ENCODE measurements at regions not wholly inside any gene's neighbourhood (a gene's known extent, or its start where the extent isn't known, plus 50 kb on each side); places are given as distances from the start of the nearest gene placed in this dataset.

DNA sequence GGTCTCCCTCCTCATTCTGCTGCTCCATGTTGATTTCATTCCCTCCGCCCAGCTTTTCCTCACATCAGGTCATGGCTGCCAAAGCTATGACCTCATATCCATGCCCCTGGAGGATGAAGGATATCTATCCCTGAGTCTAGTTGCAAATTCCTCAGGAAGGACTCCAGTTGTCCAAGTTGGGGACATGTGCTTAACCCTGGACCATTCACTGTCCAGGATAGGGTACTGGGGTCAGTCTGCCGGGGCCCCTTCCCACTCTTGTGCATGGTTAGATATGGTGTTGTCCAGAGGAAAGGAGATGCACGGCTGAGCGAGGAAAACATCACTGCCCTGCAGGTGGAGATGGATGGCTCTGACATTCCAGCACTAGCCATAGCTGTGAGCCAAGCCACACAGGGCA lies 51.9 kb upstream of the COMTD1 start (continued):
- no peak for TF ChIP-seq EZH2 (IDR thresholded peaks at IDR 0.05; ENCODE audit: borderline replicate concordance, control insufficient read depth, low read depth, low read length)

DNA sequence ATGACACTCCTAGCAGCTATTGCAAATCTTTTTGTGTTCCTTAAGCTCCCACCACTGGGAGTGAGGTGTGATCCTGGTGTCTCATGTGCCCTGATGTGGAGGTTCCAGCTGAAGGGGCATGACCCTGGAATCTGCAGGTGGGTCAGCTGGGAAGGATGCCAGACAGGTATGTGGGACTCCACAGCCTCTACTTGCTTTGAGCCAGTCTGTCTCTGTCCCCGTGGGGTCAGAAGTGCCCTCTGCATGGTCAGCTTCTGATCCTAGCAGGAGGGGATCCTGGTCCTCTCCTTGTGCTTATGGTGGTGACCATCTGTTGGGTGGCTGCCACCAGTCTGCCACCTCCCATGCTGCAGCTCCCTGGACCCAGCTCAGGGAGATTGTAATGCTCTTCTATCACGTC lies 51.1 kb upstream of the COMTD1 start:
- DNase-seq (ENCODE audit: low read depth, low spot score) (no peak), ATAC-seq (no peak), FAIRE-seq (no peak)
- Histone ChIP-seq H3K9me3 (replicated peaks; ENCODE audit: control insufficient read depth, insufficient read depth, low read length) (no peaks in the 10 kb centered on the region), H3K36me3 (ENCODE audit: control insufficient read depth in 2 of 2, insufficient read depth in 2 of 2, low read length in 1 of 2) (no peaks in the 10 kb centered on the region), H3K4me2 (ENCODE audit: control insufficient read depth, insufficient read depth) (no peak overlapping the region), H3K9ac (ENCODE audit: control insufficient read depth, insufficient read depth, low read length) (no peak overlapping the region), H3K27me3 (replicated peaks in 1 of 2; ENCODE audit: control insufficient read depth in 2 of 2, insufficient read depth in 2 of 2, low read length in 1 of 2) (peaks cover 1 to 6% of the 10 kb centered on the region in 2 experiments; a peak in 1 of 4 replicates), H2AFZ (ENCODE audit: control insufficient read depth, low read depth, low read length) (no peak overlapping the region), H3K4me3 (no peak overlapping the region), H3K79me2 (ENCODE audit: control insufficient read depth, insufficient read depth, low read length) (no peaks in the 10 kb centered on the region), H4K20me1 (ENCODE audit: control insufficient read depth, insufficient read depth) (no peaks in the 10 kb centered on the region), H3K4me1 (ENCODE audit: control insufficient read depth, insufficient read depth, low read length) (no peaks in the 10 kb centered on the region), H3K27ac (ENCODE audit: control insufficient read depth, insufficient read depth) (no peak overlapping the region)
- TF ChIP-seq BHLHE40 (IDR thresholded peaks at IDR 0.05; ENCODE audit: borderline replicate concordance in 1 of 2, low read depth in 2 of 2, low read length in 1 of 2) (no peak), TCF7 (IDR thresholded peaks at IDR 0.05; ENCODE audit: borderline replicate concordance) (no peak)
- in situ Hi-C loops (cut with MboI) = no loop called here
- ChIA-PET RAD21 (ENCODE audit: unreplicated experiment) (no interaction called here), CTCF (no interaction called here), SMC1A (ENCODE audit: uncharacterized antibody, unreplicated experiment) (no interaction called here), POLR2A (no interaction called here)
- intact Hi-C loops (cut with micrococcal nuclease; ENCODE audit: unreplicated experiment) = no loop called here
- 0% methylated on average over 2 of the region's 2 CpGs for WGBS (ENCODE audit: insufficient coverage, insufficient replicate concordance, low lambda C conversion rate, missing lambda C conversion rate)
- no TSS peak for BruUV-seq (replicated peaks)

All from GM12878 (cell line).